Astrocyte (in vitro differentiated cells and primary cell): ENCODE measurements at regions not wholly inside any gene's neighbourhood (a gene's known extent, or its start where the extent isn't known, plus 50 kb on each side); places are given as distances from the start of the nearest gene placed in this dataset.

ENCODE experiments used
- DNase-seq: peaks from one replicate; pipeline ENCODE4 v3.0.0-alpha.2; 2010; ENCODE audit warnings: low read depth
- FAIRE-seq: peaks from 2 replicates; lab custom pipeline; 2011; peaks lifted over from hg19 to GRCh38; lab: Jason Lieb, UNC
- H2AFZ ChIP-seq: 2 replicates; pipeline ENCODE4 v1.6.0; 2012; ENCODE audit warnings: low read depth, low read length, inconsistent platforms
- H3K27ac ChIP-seq: 2 replicates; pipeline ENCODE4 v1.5.1; 2011; ENCODE audit warnings: low read depth, low read length, inconsistent platforms
- H3K27me3 ChIP-seq: 2 replicates; pipeline ENCODE4 v1.6.0; 2011; ENCODE audit warnings: low read length, inconsistent platforms; ENCODE audit not compliant: insufficient read depth
- H3K36me3 ChIP-seq: 2 replicates; pipeline ENCODE4 v1.5.1; 2011; ENCODE audit warnings: low read length, inconsistent platforms; ENCODE audit not compliant: insufficient read depth
- H3K4me1 ChIP-seq: 2 replicates; pipeline ENCODE4 v1.5.1; 2011; ENCODE audit warnings: low read length, inconsistent platforms; ENCODE audit not compliant: insufficient read depth
- H3K4me2 ChIP-seq: 2 replicates; pipeline ENCODE4 v1.6.0; 2012; ENCODE audit warnings: low read length, inconsistent platforms
- H3K4me3 ChIP-seq: 2 replicates; pipeline ENCODE4 v1.5.1; 2011; ENCODE audit warnings: low read depth, mild to moderate bottlenecking, low read length, inconsistent platforms; ENCODE audit not compliant: insufficient read depth
- H3K79me2 ChIP-seq: 2 replicates; pipeline ENCODE4 v1.6.0; 2012; ENCODE audit warnings: mild to moderate bottlenecking, low read length, inconsistent platforms; ENCODE audit not compliant: insufficient read depth
- H3K9ac ChIP-seq: 2 replicates; pipeline ENCODE4 v1.6.0; 2012; ENCODE audit warnings: mild to moderate bottlenecking, low read length, inconsistent platforms
- H3K9me3 ChIP-seq: 2 replicates; pipeline ENCODE4 v1.5.1; 2012; ENCODE audit warnings: low read depth, mild to moderate bottlenecking, low read length, inconsistent platforms; ENCODE audit not compliant: insufficient read depth
- H4K20me1 ChIP-seq: 2 replicates; pipeline ENCODE4 v1.6.0; 2012; ENCODE audit warnings: low read length, inconsistent platforms; ENCODE audit not compliant: insufficient read depth
- H3K27ac Mint-ChIP-seq: one replicate; pipeline ENCODE4 v1.8.0; 2021; ENCODE audit warnings: mild to moderate bottlenecking, mixed read lengths; ENCODE audit not compliant: unreplicated experiment
- H3K27me3 Mint-ChIP-seq: one replicate; pipeline ENCODE4 v1.8.0; 2021; ENCODE audit warnings: low read depth, mixed read lengths; ENCODE audit not compliant: unreplicated experiment
- H3K36me3 Mint-ChIP-seq: one replicate; pipeline ENCODE4 v1.8.0; 2021; ENCODE audit warnings: low read depth, mixed read lengths; ENCODE audit not compliant: unreplicated experiment
- H3K4me1 Mint-ChIP-seq: one replicate; pipeline ENCODE4 v1.8.0; 2021; ENCODE audit warnings: low read depth, mixed read lengths; ENCODE audit not compliant: unreplicated experiment
- H3K4me3 Mint-ChIP-seq: one replicate; pipeline ENCODE4 v1.8.0; 2021; ENCODE audit warnings: mild to moderate bottlenecking, moderate library complexity, mixed read lengths; ENCODE audit not compliant: unreplicated experiment
- H3K9me3 Mint-ChIP-seq: one replicate; pipeline ENCODE4 v1.8.0; 2021; ENCODE audit warnings: mild to moderate bottlenecking, mixed read lengths; ENCODE audit not compliant: unreplicated experiment
- CTCF ChIP-seq: IDR thresholded peaks from 2 replicates; pipeline ENCODE4 v1.5.1; 2011; ENCODE audit warnings: low read depth, mild to moderate bottlenecking, inconsistent platforms, low read length, moderate library complexity; ENCODE audit not compliant: insufficient read depth
- EZH2 ChIP-seq: IDR thresholded peaks from 2 replicates; pipeline ENCODE4 v1.6.1; 2012; ENCODE audit warnings: mild to moderate bottlenecking, low read length, inconsistent platforms; ENCODE audit not compliant: insufficient read depth

- H3K4me1 Mint-ChIP-seq: no peaks in the 10 kb centered on the region
- no peak for TF ChIP-seq CTCF
- TF ChIP-seq EZH2: no peak
- no peak overlapping the region for H3K4me2 ChIP-seq
- H3K27me3 ChIP-seq: no peaks in the 10 kb centered on the region
- no peaks in the 10 kb centered on the region for H3K4me1 ChIP-seq
- DNase-seq: no peak
- no peak overlapping the region for H2AFZ ChIP-seq
- no peaks in the 10 kb centered on the region for H3K36me3 Mint-ChIP-seq
- no peak overlapping the region for H3K4me3 ChIP-seq
- H3K27ac Mint-ChIP-seq: no peak overlapping the region
- H3K9ac ChIP-seq: no peak overlapping the region
- H3K4me3 Mint-ChIP-seq: no peak overlapping the region
- H3K36me3 ChIP-seq: no peaks in the 10 kb centered on the region
- H3K27ac ChIP-seq: no peak overlapping the region
- FAIRE-seq: no peak
- H4K20me1 ChIP-seq: no peaks in the 10 kb centered on the region
- H3K9me3 ChIP-seq: no peaks in the 10 kb centered on the region
- no peaks in the 10 kb centered on the region for H3K79me2 ChIP-seq
- H3K9me3 Mint-ChIP-seq: peaks cover 7% of the 10 kb centered on the region
- H3K27me3 Mint-ChIP-seq: peaks cover 14% of the 10 kb centered on the region
Observed at GRCh38 chr15:57767481-57767880, 61.0 kb downstream of the POLR2M start.

- H3K9me3 Mint-ChIP-seq: peaks cover 4% of the 10 kb centered on the region
- no peaks in the 10 kb centered on the region for H3K79me2 ChIP-seq
- peaks cover 15% of the 10 kb centered on the region for H3K27me3 Mint-ChIP-seq
- H3K36me3 ChIP-seq: no peaks in the 10 kb centered on the region
- H3K4me1 ChIP-seq: no peaks in the 10 kb centered on the region
- no peak overlapping the region for H3K4me2 ChIP-seq
- H3K4me3 Mint-ChIP-seq: no peak overlapping the region
- FAIRE-seq (no peak), DNase-seq (no peak)
- H2AFZ ChIP-seq: no peak overlapping the region
- H3K27ac Mint-ChIP-seq: no peak overlapping the region
- H4K20me1 ChIP-seq: no peaks in the 10 kb centered on the region
- no peaks in the 10 kb centered on the region for H3K4me1 Mint-ChIP-seq
- H3K9me3 ChIP-seq: no peaks in the 10 kb centered on the region
- H3K27me3 ChIP-seq: no peaks in the 10 kb centered on the region
- no peak for TF ChIP-seq CTCF
- no peak overlapping the region for H3K9ac ChIP-seq
- H3K4me3 ChIP-seq: no peak overlapping the region
- no peaks in the 10 kb centered on the region for H3K36me3 Mint-ChIP-seq
- H3K27ac ChIP-seq: no peak overlapping the region
Observed at GRCh38 chr15:57769266-57769665, 62.8 kb downstream of the POLR2M start.

- Histone ChIP-seq H3K9ac (no peak overlapping the region), H3K36me3 (no peaks in the 10 kb centered on the region), H3K9me3 (no peaks in the 10 kb centered on the region), H4K20me1 (no peaks in the 10 kb centered on the region), H3K4me1 (no peaks in the 10 kb centered on the region), H3K79me2 (no peaks in the 10 kb centered on the region), H3K27me3 (no peaks in the 10 kb centered on the region), H3K4me3 (no peak overlapping the region), H3K27ac (no peak overlapping the region), H3K4me2 (no peak overlapping the region), H2AFZ (no peak overlapping the region)
- FAIRE-seq (no peak), DNase-seq (no peak)
- no peak overlapping the region for H3K27ac Mint-ChIP-seq
- no peaks in the 10 kb centered on the region for H3K4me1 Mint-ChIP-seq
- H3K9me3 Mint-ChIP-seq: peaks cover 4% of the 10 kb centered on the region
- peaks cover 19% of the 10 kb centered on the region for H3K27me3 Mint-ChIP-seq
- H3K36me3 Mint-ChIP-seq: no peaks in the 10 kb centered on the region
- TF ChIP-seq EZH2: no peak
- no peak for TF ChIP-seq CTCF
- no peak overlapping the region for H3K4me3 Mint-ChIP-seq
Observed at GRCh38 chr15:57770495-57770894, 64.0 kb downstream of the POLR2M start.
